ENCODE measurements at regions not wholly inside any gene's neighbourhood (a gene's known extent, or its start where the extent isn't known, plus 50 kb on each side); places are given as distances from the start of the nearest gene placed in this dataset.
A peak's percentile ranks its signal among the peaks of the same experiment; 100 is the strongest.

- H3F3A ChIP-seq (ENCODE audit: insufficient read depth, low read depth) = peaks cover 18% of the 10 kb centered on the region
- no peaks in the 10 kb centered on the region; the same call in 1 of the 2 replicates for H3K9me2 ChIP-seq (ENCODE audit: insufficient read depth)
- H3K4me3 ChIP-seq = no peak overlapping the region
- ChIA-PET CTCF (no interaction called here), POLR2A (ENCODE audit: unreplicated experiment) (no interaction called here)
- H3K36me3 ChIP-seq (ENCODE audit: low read depth) = no peaks in the 10 kb centered on the region
- H3K4me2 ChIP-seq = no peak overlapping the region
- no peak for DNase-seq
- intact Hi-C loops (cut with micrococcal nuclease; ENCODE audit: unreplicated experiment) = no loop called here
- no peaks in the 10 kb centered on the region for H3K27me3 ChIP-seq (ENCODE audit: insufficient read depth, low read depth)
- no peak overlapping the region for H2AFZ ChIP-seq
- no peak overlapping the region for H3K27ac ChIP-seq
- no peaks in the 10 kb centered on the region for H3K9me3 ChIP-seq (ENCODE audit: insufficient read depth, low read depth)
- no TSS peak for BruUV-seq (replicated peaks)
- TF ChIP-seq EZH2 (IDR thresholded peaks at IDR 0.05; ENCODE audit: low read depth) = no peak
- no peak for TF ChIP-seq CTCF (conservative IDR thresholded peaks at IDR 0.05)
- H3K79me2 ChIP-seq (ENCODE audit: low read depth) = no peaks in the 10 kb centered on the region
- H3K4me1 ChIP-seq (replicated peaks; ENCODE audit: insufficient read depth) = peaks cover 20% of the 10 kb centered on the region
- H4K20me1 ChIP-seq (ENCODE audit: insufficient read depth) = no peaks in the 10 kb centered on the region
These were observed 187.5 kb upstream of the ANKRD50 start for GRCh38 chr4:124899997-124900396.

GRCh38 chr4:124890522-124890921 is 178.0 kb upstream of the ANKRD50 start:
- TF ChIP-seq CTCF (conservative IDR thresholded peaks at IDR 0.05) (no peak), EZH2 (IDR thresholded peaks at IDR 0.05; ENCODE audit: low read depth) (no peak)
- no peaks in the 10 kb centered on the region for H3K36me3 ChIP-seq (ENCODE audit: low read depth)
- H2AFZ ChIP-seq = no peak overlapping the region
- H3K4me2 ChIP-seq = no peak overlapping the region
- no peaks in the 10 kb centered on the region for H3F3A ChIP-seq (ENCODE audit: insufficient read depth, low read depth)
- H3K9me2 ChIP-seq (ENCODE audit: insufficient read depth) = peaks cover 4% of the 10 kb centered on the region
- no peak overlapping the region for H3K4me3 ChIP-seq
- no peak for DNase-seq
- intact Hi-C loops (cut with micrococcal nuclease; ENCODE audit: unreplicated experiment) = no loop called here
- no peaks in the 10 kb centered on the region for H3K4me1 ChIP-seq (replicated peaks; ENCODE audit: insufficient read depth)
- POLR2A ChIA-PET (ENCODE audit: unreplicated experiment) = no interaction called here
- no peaks in the 10 kb centered on the region for H3K27me3 ChIP-seq (ENCODE audit: insufficient read depth, low read depth)
- H3K27ac ChIP-seq = no peak overlapping the region
- CTCF ChIA-PET = interaction anchor here (0.7 kb wide), 1 partner anchor 10 kb away, joined by 4 read pairs; no protein-coding TSS in a partner anchor
- BruUV-seq (replicated peaks) = no TSS peak
- no peaks in the 10 kb centered on the region for H3K9me3 ChIP-seq (ENCODE audit: insufficient read depth, low read depth)
- H4K20me1 ChIP-seq (ENCODE audit: insufficient read depth) = no peaks in the 10 kb centered on the region
- H3K79me2 ChIP-seq (ENCODE audit: low read depth) = no peaks in the 10 kb centered on the region

GRCh38 chr4:124887739-124888138 is 175.2 kb upstream of the ANKRD50 start:
- CTCF ChIA-PET = no interaction called here
- Histone ChIP-seq H3K27ac (no peak overlapping the region), H3K4me3 (no peak overlapping the region), H2AFZ (0 out of 2 replicates have a peak overlapping the region, but pooled peaks have one; percentile 29), H3K4me2 (no peak overlapping the region), H3K9me3 (ENCODE audit: insufficient read depth, low read depth) (no peaks in the 10 kb centered on the region), H3K4me1 (replicated peaks; ENCODE audit: insufficient read depth) (no peaks in the 10 kb centered on the region), H3K79me2 (ENCODE audit: low read depth) (no peaks in the 10 kb centered on the region), H3K36me3 (ENCODE audit: low read depth) (no peaks in the 10 kb centered on the region), H3F3A (ENCODE audit: insufficient read depth, low read depth) (no peaks in the 10 kb centered on the region), H3K27me3 (ENCODE audit: insufficient read depth, low read depth) (no peaks in the 10 kb centered on the region), H3K9me2 (ENCODE audit: insufficient read depth) (peaks cover 4% of the 10 kb centered on the region), H4K20me1 (ENCODE audit: insufficient read depth) (no peaks in the 10 kb centered on the region)
- no peak for DNase-seq
- TF ChIP-seq EZH2 (IDR thresholded peaks at IDR 0.05; ENCODE audit: low read depth) (no peak), CTCF (conservative IDR thresholded peaks at IDR 0.05) (no peak)
- intact Hi-C loops (cut with micrococcal nuclease; ENCODE audit: unreplicated experiment) = no loop called here
- POLR2A ChIA-PET (ENCODE audit: unreplicated experiment) = no interaction called here
- no TSS peak for BruUV-seq (replicated peaks)
